PC-3 (cell line): ENCODE measurements at regions not wholly inside any gene's neighbourhood (a gene's known extent, or its start where the extent isn't known, plus 50 kb on each side); places are given as distances from the start of the nearest gene placed in this dataset.

Experiments
- EZH2 ChIP-seq: fragments of 300-600 bp; sonication (generic); IDR thresholded peaks from one replicate; pipeline ENCODE4 v1.6.1; 2017; ENCODE audit warnings: antibody characterized with exemption, mild to moderate bottlenecking, low read length; ENCODE audit not compliant: unreplicated experiment
- EZH2phosphoT487 ChIP-seq: fragments of 300-600 bp; sonication (generic); IDR thresholded peaks from 2 replicates; pipeline ENCODE4 v1.6.1; 2018; ENCODE audit warnings: mild to moderate bottlenecking, antibody characterized with exemption, low read length, borderline replicate concordance
- TF ChIP-seq, protein P1 (sequence below): fragments of 300-600 bp; sonication (generic); conservative IDR thresholded peaks from 2 replicates; pipeline ENCODE4 v1.5.1; 2017; ENCODE audit warnings: antibody characterized with exemption, low read depth, mild to moderate bottlenecking, low read length

- no peak for TF ChIP-seq EZH2
- TF ChIP-seq, protein P1, sequence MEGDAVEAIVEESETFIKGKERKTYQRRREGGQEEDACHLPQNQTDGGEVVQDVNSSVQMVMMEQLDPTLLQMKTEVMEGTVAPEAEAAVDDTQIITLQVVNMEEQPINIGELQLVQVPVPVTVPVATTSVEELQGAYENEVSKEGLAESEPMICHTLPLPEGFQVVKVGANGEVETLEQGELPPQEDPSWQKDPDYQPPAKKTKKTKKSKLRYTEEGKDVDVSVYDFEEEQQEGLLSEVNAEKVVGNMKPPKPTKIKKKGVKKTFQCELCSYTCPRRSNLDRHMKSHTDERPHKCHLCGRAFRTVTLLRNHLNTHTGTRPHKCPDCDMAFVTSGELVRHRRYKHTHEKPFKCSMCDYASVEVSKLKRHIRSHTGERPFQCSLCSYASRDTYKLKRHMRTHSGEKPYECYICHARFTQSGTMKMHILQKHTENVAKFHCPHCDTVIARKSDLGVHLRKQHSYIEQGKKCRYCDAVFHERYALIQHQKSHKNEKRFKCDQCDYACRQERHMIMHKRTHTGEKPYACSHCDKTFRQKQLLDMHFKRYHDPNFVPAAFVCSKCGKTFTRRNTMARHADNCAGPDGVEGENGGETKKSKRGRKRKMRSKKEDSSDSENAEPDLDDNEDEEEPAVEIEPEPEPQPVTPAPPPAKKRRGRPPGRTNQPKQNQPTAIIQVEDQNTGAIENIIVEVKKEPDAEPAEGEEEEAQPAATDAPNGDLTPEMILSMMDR = no peak
- no peak for TF ChIP-seq EZH2phosphoT487
Measured at GRCh38 chr2:142314164-142314563, 183.3 kb upstream of the LRP1B start.
